Smooth muscle cell (in vitro differentiated cells): ENCODE measurements at regions not wholly inside any gene's neighbourhood (a gene's known extent, or its start where the extent isn't known, plus 50 kb on each side); places are given as distances from the start of the nearest gene placed in this dataset.

Experiments
- DNase-seq: peaks from one replicate; lab custom pipeline; 2025; ENCODE audit not compliant: unreplicated experiment; lab: John Stamatoyannopoulos, UW
- H2AFZ ChIP-seq: fragments of 200-600 bp; sonication (generic); 2 replicates; pipeline ENCODE4 v1.6.0; 2016; ENCODE audit warnings: antibody characterized with exemption, low read depth, mild to moderate bottlenecking
- H3F3A ChIP-seq: fragments of 200-600 bp; sonication (generic); 2 replicates; pipeline ENCODE4 v1.6.0; 2017; ENCODE audit warnings: antibody characterized with exemption, low read depth
- H3K27ac ChIP-seq: fragments of 200-600 bp; sonication (generic); 2 replicates; pipeline ENCODE4 v1.5.1; 2016; ENCODE audit warnings: low read depth, mild to moderate bottlenecking
- H3K27me3 ChIP-seq: fragments of 200-600 bp; sonication (generic); 2 replicates; pipeline ENCODE4 v1.6.1; 2016; ENCODE audit warnings: low read depth, mild to moderate bottlenecking
- H3K36me3 ChIP-seq: fragments of 200-600 bp; sonication (generic); 2 replicates; pipeline ENCODE4 v1.5.1; 2016; ENCODE audit warnings: low read depth
- H3K4me1 ChIP-seq: fragments of 200-600 bp; sonication (generic); 2 replicates; pipeline ENCODE4 v1.5.1; 2016; ENCODE audit warnings: low read depth
- H3K4me2 ChIP-seq: fragments of 200-600 bp; sonication (generic); 2 replicates; pipeline ENCODE4 v1.6.0; 2016; ENCODE audit warnings: mild to moderate bottlenecking
- H3K4me3 ChIP-seq: fragments of 200-600 bp; sonication (generic); 2 replicates; pipeline ENCODE4 v1.5.1; 2016; ENCODE audit warnings: mild to moderate bottlenecking
- H3K79me2 ChIP-seq: fragments of 200-600 bp; sonication (generic); 2 replicates; pipeline ENCODE4 v1.6.0; 2016; ENCODE audit warnings: low read depth, mild to moderate bottlenecking
- H3K9ac ChIP-seq: fragments of 200-600 bp; sonication (generic); 2 replicates; pipeline ENCODE4 v1.6.0; 2016; ENCODE audit warnings: low read depth
- H3K9me3 ChIP-seq: fragments of 200-600 bp; sonication (generic); replicated peaks from 2 replicates; pipeline ENCODE4 v1.5.1; 2016; ENCODE audit warnings: low read depth
- H4K20me1 ChIP-seq: fragments of 200-600 bp; sonication (generic); 2 replicates; pipeline ENCODE4 v1.6.0; 2016; ENCODE audit warnings: low read depth
- WGBS: methylation state at CpG from one replicate; pipeline ENCODE4 v1.1.7; 2016; ENCODE audit warnings: low lambda C conversion rate; 5-methylcytosine and 5-hydroxymethylcytosine counted together
- TF ChIP-seq, protein P1 (sequence below): fragments of 200-600 bp; sonication (generic); IDR thresholded peaks from 2 replicates; pipeline ENCODE4 v1.5.1; 2017; ENCODE audit warnings: borderline replicate concordance, mild to moderate bottlenecking, antibody characterized with exemption; ENCODE audit not compliant: insufficient read depth, poor library complexity, severe bottlenecking

DNA sequence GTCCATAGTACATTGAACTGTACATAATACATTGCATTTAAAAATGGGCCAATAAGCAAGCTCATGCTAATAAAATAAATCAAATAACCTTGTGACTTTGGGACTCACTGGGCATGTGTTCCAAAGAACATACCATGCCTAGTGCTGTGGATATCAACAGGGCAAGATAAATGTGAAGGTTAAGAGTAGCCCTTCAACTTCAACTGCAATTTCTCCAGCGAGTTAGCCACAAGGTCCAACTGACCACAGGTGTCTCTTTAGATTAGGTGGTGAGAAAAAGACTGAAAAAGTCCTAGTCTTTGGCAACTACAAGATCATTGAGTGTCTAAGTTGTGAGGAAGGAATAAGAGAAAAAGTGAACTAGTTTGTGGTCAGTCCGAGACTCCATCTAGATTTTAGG, 78.3 kb upstream of the ATP11B start:
- WGBS, result 97% methylated on average over 2 of the region's 2 CpGs
- no peak overlapping the region for H3K4me3 ChIP-seq
- peaks cover 7% of the 10 kb centered on the region for H3K4me1 ChIP-seq
- H3K27me3 ChIP-seq, result no peaks in the 10 kb centered on the region
- H3F3A ChIP-seq, result no peaks in the 10 kb centered on the region
- no peaks in the 10 kb centered on the region for H4K20me1 ChIP-seq
- H2AFZ ChIP-seq, result no peak overlapping the region
- no peak overlapping the region for H3K27ac ChIP-seq
- DNase-seq, result no peak
- TF ChIP-seq, protein P1, sequence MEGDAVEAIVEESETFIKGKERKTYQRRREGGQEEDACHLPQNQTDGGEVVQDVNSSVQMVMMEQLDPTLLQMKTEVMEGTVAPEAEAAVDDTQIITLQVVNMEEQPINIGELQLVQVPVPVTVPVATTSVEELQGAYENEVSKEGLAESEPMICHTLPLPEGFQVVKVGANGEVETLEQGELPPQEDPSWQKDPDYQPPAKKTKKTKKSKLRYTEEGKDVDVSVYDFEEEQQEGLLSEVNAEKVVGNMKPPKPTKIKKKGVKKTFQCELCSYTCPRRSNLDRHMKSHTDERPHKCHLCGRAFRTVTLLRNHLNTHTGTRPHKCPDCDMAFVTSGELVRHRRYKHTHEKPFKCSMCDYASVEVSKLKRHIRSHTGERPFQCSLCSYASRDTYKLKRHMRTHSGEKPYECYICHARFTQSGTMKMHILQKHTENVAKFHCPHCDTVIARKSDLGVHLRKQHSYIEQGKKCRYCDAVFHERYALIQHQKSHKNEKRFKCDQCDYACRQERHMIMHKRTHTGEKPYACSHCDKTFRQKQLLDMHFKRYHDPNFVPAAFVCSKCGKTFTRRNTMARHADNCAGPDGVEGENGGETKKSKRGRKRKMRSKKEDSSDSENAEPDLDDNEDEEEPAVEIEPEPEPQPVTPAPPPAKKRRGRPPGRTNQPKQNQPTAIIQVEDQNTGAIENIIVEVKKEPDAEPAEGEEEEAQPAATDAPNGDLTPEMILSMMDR, result no peak
- H3K36me3 ChIP-seq, result no peaks in the 10 kb centered on the region
- no peaks in the 10 kb centered on the region for H3K79me2 ChIP-seq
- no peak overlapping the region for H3K4me2 ChIP-seq
- H3K9me3 ChIP-seq, result no peaks in the 10 kb centered on the region
- H3K9ac ChIP-seq, result no peak overlapping the region

DNA sequence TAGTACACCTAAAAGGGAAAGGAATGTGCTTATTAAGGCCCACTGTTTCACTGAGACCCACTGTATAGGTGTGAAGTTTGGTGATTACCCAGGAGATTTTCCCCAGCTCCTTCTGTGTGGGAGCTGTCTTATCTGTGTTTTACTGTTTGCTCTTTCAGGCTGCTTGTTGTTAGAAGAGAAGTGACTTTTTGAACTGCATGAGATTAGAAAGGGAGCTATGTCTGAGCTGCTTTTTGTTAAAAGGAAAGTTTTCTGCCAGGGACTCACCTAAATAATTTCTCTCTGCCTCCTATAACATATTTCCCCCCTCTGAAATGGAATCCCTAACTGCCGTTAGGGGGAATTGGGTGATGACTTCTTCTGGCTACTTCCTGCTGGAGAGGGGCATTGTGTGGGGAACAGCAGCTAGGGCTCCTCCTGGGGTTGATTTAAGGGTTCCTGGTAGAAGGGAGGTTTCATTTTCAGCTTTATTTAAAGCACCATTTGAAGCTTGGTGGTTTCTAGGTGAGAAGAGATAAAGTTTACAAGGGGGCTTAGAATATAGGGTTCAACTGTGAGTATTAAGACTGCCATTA, 77.1 kb upstream of the ATP11B start:
- Histone ChIP-seq H3K9me3 (no peaks in the 10 kb centered on the region), H4K20me1 (no peaks in the 10 kb centered on the region), H3K4me3 (no peak overlapping the region), H3K36me3 (no peaks in the 10 kb centered on the region), H3K27me3 (no peaks in the 10 kb centered on the region), H3K79me2 (no peaks in the 10 kb centered on the region), H2AFZ (no peak overlapping the region), H3K9ac (no peak overlapping the region), H3K4me2 (no peak overlapping the region), H3K27ac (no peak overlapping the region), H3F3A (no peaks in the 10 kb centered on the region), H3K4me1 (peaks cover 7% of the 10 kb centered on the region)
- 44% methylated on average over 1 of the region's 1 CpG for WGBS
- DNase-seq, result no peak
- TF ChIP-seq, protein P1, result no peak

DNA sequence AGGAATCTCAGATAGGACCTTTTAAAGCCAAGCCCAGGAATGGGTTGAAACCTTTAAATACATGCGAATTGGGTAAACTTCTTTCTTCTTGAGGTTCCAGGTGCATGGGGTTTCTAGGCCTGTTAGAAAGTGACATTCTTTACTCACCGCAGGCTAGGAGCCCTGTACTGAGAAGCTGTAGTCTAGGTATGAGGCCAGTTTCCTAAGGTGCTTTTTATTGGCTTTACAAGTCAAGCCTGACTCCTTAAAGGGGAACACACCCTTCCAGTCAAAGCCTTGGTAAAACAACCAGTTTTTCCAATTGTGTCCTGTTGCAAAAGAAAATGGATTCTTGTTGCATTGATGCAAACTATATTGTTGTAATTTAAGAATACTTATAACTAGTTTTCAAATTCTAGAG, 76.1 kb upstream of the ATP11B start:
- TF ChIP-seq, protein P1, result no peak
- Histone ChIP-seq H3K27ac (no peak overlapping the region), H2AFZ (no peak overlapping the region), H4K20me1 (no peaks in the 10 kb centered on the region), H3K4me1 (peaks cover 7% of the 10 kb centered on the region), H3K36me3 (no peaks in the 10 kb centered on the region), H3K4me3 (no peak overlapping the region), H3K4me2 (no peak overlapping the region), H3F3A (no peaks in the 10 kb centered on the region), H3K9me3 (no peaks in the 10 kb centered on the region), H3K79me2 (no peaks in the 10 kb centered on the region), H3K27me3 (no peaks in the 10 kb centered on the region), H3K9ac (no peak overlapping the region)
- no peak for DNase-seq
- WGBS, result 54% methylated on average over 2 of the region's 2 CpGs

DNA sequence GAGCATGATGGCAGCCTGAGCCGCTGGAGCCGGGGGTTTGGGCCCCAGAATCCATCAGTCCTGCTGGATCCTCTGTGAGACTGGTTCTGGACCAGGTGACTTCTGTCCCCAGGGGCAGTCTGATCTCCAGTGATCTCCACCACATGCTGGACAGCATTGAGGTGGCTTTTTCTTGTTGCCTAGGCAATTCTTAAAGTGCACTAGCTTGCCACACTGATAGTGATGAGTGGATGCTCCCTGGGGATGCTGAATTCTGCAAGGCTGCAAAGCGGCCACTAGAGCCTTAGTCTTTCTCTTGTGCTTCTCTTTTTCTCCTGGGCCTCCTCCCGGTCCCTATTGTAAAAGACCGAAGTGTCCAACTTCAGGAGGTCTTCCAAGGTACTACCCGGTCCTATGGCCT, 70.4 kb upstream of the ATP11B start:
- Histone ChIP-seq H3K27me3 (no peaks in the 10 kb centered on the region), H3K9ac (no peak overlapping the region), H3K4me1 (peaks cover 14% of the 10 kb centered on the region), H3K4me2 (no peak overlapping the region), H4K20me1 (no peaks in the 10 kb centered on the region), H3K27ac (no peak overlapping the region), H3K9me3 (no peaks in the 10 kb centered on the region), H3K79me2 (no peaks in the 10 kb centered on the region), H3F3A (no peaks in the 10 kb centered on the region), H2AFZ (no peak overlapping the region), H3K4me3 (no peak overlapping the region), H3K36me3 (no peaks in the 10 kb centered on the region)
- DNase-seq, result no peak
- WGBS, result 87% methylated on average over 6 of the region's 6 CpGs
- TF ChIP-seq, protein P1, result no peak
